HEK293 (cell line): ENCODE measurements at regions not wholly inside any gene's neighbourhood (a gene's known extent, or its start where the extent isn't known, plus 50 kb on each side); places are given as distances from the start of the nearest gene placed in this dataset.

Source experiments
- KLF7 ChIP-seq: fragments of 450-650 bp; formaldehyde crosslinking; IDR thresholded peaks from 2 replicates; pipeline ENCODE4 v1.5.1; 2016; ENCODE audit warnings: missing biosample characterization, missing genetic modification characterization, borderline replicate concordance
- MZF1 ChIP-seq: fragments of 450-650 bp; formaldehyde crosslinking; IDR thresholded peaks from 2 replicates; pipeline ENCODE4 v1.5.1; 2017; ENCODE audit warnings: missing biosample characterization, missing genetic modification characterization, borderline replicate concordance
- SP2 ChIP-seq: fragments of 450-650 bp; formaldehyde crosslinking; IDR thresholded peaks from 2 replicates; pipeline ENCODE4 v1.5.1; 2016; ENCODE audit warnings: missing biosample characterization, missing genetic modification characterization
- TCF7L2 ChIP-seq: IDR thresholded peaks from 2 replicates; pipeline ENCODE4 v1.6.1; 2011; ENCODE audit warnings: low read depth, mild to moderate bottlenecking, inconsistent platforms, low read length, moderate library complexity, borderline replicate concordance
- WT1 ChIP-seq: fragments of 450-650 bp; formaldehyde crosslinking; IDR thresholded peaks from 2 replicates; pipeline ENCODE4 v1.5.1; 2016; ENCODE audit warnings: missing biosample characterization, missing genetic modification characterization
- YY1 ChIP-seq: fragments of 450-650 bp; formaldehyde crosslinking; IDR thresholded peaks from 2 replicates; pipeline ENCODE4 v1.5.1; 2018; ENCODE audit warnings: missing biosample characterization, missing genetic modification characterization
- ZNF239 ChIP-seq: fragments of 450-650 bp; formaldehyde crosslinking; IDR thresholded peaks from 2 replicates; pipeline ENCODE4 v1.5.1; 2016; ENCODE audit warnings: missing biosample characterization, missing genetic modification characterization
- ZNF302 ChIP-seq: fragments of 450-650 bp; formaldehyde crosslinking; IDR thresholded peaks from 2 replicates; pipeline ENCODE4 v1.5.1; 2016; ENCODE audit warnings: missing biosample characterization, missing genetic modification characterization, low read depth
- ZNF621 ChIP-seq: fragments of 450-650 bp; formaldehyde crosslinking; IDR thresholded peaks from 2 replicates; pipeline ENCODE4 v1.5.1; 2017; ENCODE audit warnings: missing biosample characterization, missing genetic modification characterization
- ZNF624 ChIP-seq: fragments of 450-650 bp; formaldehyde crosslinking; IDR thresholded peaks from 2 replicates; pipeline ENCODE4 v1.5.1; 2017; ENCODE audit warnings: missing biosample characterization, missing genetic modification characterization
- TF ChIP-seq, protein P1 (sequence below): fragments of 450-650 bp; formaldehyde crosslinking; IDR thresholded peaks from 2 replicates; pipeline ENCODE4 v1.5.1; 2016; ENCODE audit warnings: missing biosample characterization, missing genetic modification characterization
- TF ChIP-seq, protein P2 (sequence below): fragments of 450-650 bp; formaldehyde crosslinking; IDR thresholded peaks from 2 replicates; pipeline ENCODE4 v1.5.1; 2017; ENCODE audit warnings: missing biosample characterization, missing genetic modification characterization

DNA sequence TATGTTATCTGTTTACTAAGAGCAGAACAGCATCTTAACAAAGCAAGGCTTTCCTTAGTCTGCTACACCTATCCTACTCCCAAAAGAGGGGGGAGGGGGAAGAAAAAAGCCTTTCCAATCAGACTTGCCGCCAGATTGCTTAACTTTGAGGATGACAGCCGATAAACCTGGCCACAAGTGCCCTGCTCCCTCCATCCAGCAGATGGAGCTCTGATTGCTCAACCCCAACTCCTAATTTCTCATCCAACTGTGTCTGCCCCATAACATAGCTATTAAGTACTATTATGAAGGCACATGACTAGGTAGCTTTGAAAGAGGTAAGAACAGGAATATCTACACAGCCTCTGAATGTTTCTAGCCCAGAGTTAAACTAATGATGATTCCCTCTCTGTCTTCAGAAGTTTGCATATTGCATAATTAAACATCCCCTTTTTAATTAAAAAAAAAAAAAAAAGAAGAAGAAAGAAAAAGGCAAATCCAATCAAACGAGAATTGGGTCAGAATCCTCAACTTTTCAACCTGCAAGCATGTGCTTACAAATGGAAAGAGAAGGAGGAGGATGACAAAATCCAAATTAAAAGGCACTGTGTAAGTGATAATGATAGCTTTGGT, 247.4 kb downstream of the GALC start:
- TF ChIP-seq TCF7L2 (no peak), ZNF302 (tag by site-specific recombination) (no peak), SP2 (tag by site-specific recombination) (no peak), MZF1 (tag by site-specific recombination) (no peak), ZNF621 (tag by site-specific recombination) (no peak), ZNF624 (tag by site-specific recombination) (no peak), ZNF239 (tag by site-specific recombination) (no peak), KLF7 (tag by site-specific recombination) (no peak), WT1 (no peak), YY1 (tag by site-specific recombination) (no peak)
- TF ChIP-seq, protein P1, sequence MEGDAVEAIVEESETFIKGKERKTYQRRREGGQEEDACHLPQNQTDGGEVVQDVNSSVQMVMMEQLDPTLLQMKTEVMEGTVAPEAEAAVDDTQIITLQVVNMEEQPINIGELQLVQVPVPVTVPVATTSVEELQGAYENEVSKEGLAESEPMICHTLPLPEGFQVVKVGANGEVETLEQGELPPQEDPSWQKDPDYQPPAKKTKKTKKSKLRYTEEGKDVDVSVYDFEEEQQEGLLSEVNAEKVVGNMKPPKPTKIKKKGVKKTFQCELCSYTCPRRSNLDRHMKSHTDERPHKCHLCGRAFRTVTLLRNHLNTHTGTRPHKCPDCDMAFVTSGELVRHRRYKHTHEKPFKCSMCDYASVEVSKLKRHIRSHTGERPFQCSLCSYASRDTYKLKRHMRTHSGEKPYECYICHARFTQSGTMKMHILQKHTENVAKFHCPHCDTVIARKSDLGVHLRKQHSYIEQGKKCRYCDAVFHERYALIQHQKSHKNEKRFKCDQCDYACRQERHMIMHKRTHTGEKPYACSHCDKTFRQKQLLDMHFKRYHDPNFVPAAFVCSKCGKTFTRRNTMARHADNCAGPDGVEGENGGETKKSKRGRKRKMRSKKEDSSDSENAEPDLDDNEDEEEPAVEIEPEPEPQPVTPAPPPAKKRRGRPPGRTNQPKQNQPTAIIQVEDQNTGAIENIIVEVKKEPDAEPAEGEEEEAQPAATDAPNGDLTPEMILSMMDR: no peak
- TF ChIP-seq, protein P2, sequence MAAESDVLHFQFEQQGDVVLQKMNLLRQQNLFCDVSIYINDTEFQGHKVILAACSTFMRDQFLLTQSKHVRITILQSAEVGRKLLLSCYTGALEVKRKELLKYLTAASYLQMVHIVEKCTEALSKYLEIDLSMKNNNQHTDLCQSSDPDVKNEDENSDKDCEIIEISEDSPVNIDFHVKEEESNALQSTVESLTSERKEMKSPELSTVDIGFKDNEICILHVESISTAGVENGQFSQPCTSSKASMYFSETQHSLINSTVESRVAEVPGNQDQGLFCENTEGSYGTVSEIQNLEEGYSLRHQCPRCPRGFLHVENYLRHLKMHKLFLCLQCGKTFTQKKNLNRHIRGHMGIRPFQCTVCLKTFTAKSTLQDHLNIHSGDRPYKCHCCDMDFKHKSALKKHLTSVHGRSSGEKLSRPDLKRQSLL (tag by site-specific recombination): no peak
